HG02763 (cell line): ENCODE measurements at regions not wholly inside any gene's neighbourhood (a gene's known extent, or its start where the extent isn't known, plus 50 kb on each side); places are given as distances from the start of the nearest gene placed in this dataset.

Source experiments
- ATAC-seq: cut with Tn5 transposase; IDR thresholded peaks from one replicate; pipeline ENCODE4 v1.9.1; 2021; ENCODE audit warnings: mild to moderate bottlenecking, moderate library complexity; ENCODE audit not compliant: unreplicated experiment

- ATAC-seq, result no peak
These were observed 50.4 kb downstream of the RTL9 start for GRCh38 chrX:110408949-110409588.

- no peak for ATAC-seq
These were observed 51.3 kb downstream of the RTL9 start for GRCh38 chrX:110409925-110410324.

- ATAC-seq, result no peak
These were observed 52.0 kb downstream of the RTL9 start for GRCh38 chrX:110410603-110411002.

GRCh38 chrX:110412971-110413726 is 54.5 kb downstream of the RTL9 start:
- ATAC-seq, result peak; percentile 68

GRCh38 chrX:110413727-110414124 is 55.1 kb downstream of the RTL9 start:
- no peak for ATAC-seq

GRCh38 chrX:110414273-110414672 is 55.6 kb downstream of the RTL9 start:
- peak; percentile 28 for ATAC-seq

GRCh38 chrX:110414679-110415439 is 56.2 kb downstream of the RTL9 start:
- peak; percentile 58 for ATAC-seq

GRCh38 chrX:110415440-110416170 is 57.0 kb downstream of the RTL9 start:
- ATAC-seq, result no peak

GRCh38 chrX:110417128-110417527 is 58.5 kb downstream of the RTL9 start:
- ATAC-seq, result no peak

- no peak for ATAC-seq
These were observed 59.9 kb downstream of the RTL9 start for GRCh38 chrX:110418316-110419235.

- no peak for ATAC-seq
These were observed 60.9 kb downstream of the RTL9 start for GRCh38 chrX:110419512-110419911.

- no peak for ATAC-seq
These were observed 62.3 kb downstream of the RTL9 start for GRCh38 chrX:110420771-110421499.

- ATAC-seq, result no peak
These were observed 63.1 kb downstream of the RTL9 start for GRCh38 chrX:110421500-110422455.

- no peak for ATAC-seq
These were observed 66.8 kb downstream of the RTL9 start for GRCh38 chrX:110425222-110426154.

- no peak for ATAC-seq
These were observed 67.5 kb downstream of the RTL9 start for GRCh38 chrX:110426155-110426504.

- ATAC-seq, result no peak
These were observed 68.4 kb downstream of the RTL9 start for GRCh38 chrX:110427076-110427475.

GRCh38 chrX:110428144-110428543 is 69.5 kb downstream of the RTL9 start:
- ATAC-seq, result no peak
